HG02571 (cell line): ENCODE measurements at regions not wholly inside any gene's neighbourhood (a gene's known extent, or its start where the extent isn't known, plus 50 kb on each side); places are given as distances from the start of the nearest gene placed in this dataset.

Experiments used
- ATAC-seq: cut with Tn5 transposase; IDR thresholded peaks from one replicate; pipeline ENCODE4 v1.9.1; 2021; ENCODE audit warnings: mild to moderate bottlenecking, moderate library complexity; ENCODE audit not compliant: unreplicated experiment

DNA sequence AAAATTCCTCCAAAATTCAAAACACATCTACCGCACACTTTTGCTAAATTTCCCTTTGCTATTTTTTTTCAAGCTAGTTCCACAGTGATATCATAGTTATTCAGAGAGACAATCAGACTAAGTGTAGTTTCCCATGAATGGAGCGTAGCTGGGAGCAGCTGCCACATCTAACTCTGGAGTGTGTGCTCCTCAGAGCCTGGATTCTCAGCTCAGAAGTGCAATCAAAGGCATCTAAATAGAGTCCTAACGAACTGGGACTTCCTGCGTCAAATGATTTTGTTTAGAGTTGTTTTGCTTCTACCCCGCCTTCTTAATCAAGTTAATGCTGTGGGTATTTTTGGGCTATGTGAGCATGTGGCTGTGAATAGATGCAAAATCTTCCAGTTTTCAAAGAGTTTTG lies 160.3 kb downstream of the TMEM18 start:
- ATAC-seq: no peak

DNA sequence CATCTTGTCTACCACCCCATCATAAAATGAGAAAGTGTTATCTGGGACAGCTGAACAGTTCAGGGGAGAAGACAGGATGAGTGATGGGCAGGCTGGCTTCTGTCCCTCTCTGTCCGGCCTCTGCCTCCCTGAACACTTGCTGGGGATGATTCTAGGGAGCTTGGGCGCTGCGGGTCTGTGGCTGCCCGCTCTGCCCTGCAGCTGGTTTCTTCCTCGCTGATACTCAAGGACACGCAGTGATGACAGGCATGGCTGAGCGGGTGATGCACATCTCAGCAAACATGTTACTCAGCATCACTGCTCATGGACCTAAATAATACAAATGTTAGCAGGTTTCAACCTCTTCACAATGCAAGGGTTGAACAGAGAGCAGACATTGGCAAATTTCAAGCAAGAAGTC lies 161.1 kb downstream of the TMEM18 start:
- no peak for ATAC-seq

DNA sequence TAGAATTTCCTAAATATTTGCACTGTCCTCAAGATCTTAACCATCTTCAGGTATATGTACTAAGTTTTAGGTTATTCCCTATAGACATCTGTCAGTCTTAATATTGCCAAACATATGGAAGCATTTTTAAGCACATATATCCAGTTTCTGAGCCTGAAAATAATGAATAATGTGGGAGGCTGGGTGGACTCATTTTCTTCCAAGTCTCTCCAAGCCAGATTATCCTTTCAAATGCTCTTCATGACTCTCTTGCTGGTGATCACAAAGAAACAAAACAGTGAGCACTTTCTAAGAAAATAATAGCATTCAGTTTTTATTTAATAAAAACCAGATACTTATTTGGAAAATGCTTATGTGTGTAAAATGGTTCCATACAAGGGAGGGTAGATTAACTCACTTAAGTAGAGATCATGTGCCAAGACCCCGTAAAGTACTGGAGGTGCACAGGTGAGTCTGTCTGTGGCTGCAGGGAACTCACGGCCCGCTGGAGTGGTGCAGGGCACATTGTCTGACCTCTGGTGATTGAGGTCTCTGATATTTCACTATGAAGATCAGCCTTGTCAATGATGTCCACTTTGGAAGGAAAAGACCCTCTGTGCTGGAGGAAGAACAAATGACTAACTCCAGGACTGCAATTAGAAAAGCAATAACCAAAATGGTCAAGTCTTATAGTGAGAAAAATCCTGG lies 161.6 kb downstream of the TMEM18 start:
- ATAC-seq: no peak

DNA sequence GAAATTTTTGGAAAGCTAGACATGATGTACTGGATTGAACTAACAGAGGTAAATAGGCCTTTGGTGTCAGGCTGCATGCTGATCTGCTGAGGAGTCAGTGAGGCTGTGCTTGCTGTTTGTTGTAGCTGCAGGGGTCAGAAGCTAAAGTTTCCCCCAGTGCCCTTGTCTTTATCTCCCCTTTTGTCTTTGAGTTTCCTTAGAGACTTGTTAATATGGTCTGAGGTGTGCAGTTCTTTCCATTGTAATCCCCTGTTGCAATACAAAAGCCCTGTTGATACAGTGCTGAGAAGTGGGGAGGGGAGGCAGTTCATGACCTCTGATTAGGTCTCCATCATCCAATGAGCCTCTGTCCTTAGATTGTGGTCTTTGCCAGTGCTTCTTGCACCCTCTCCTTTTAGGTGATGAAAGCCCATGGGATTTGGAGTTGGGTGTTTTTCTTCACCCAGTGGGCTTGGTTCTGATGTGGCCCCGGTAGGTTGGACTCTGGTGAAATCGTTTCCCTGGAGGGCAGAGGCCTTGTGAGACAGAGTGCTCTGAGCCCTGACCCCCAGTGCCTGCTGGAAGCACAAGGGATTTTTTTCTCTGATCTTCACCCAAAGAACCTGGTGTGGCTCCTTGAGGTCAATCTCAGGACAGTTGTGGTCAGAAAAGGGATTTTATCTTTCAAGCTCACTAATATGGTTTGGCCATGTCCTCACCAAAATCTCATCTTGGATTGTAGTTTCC lies 163.1 kb downstream of the TMEM18 start:
- no peak for ATAC-seq

DNA sequence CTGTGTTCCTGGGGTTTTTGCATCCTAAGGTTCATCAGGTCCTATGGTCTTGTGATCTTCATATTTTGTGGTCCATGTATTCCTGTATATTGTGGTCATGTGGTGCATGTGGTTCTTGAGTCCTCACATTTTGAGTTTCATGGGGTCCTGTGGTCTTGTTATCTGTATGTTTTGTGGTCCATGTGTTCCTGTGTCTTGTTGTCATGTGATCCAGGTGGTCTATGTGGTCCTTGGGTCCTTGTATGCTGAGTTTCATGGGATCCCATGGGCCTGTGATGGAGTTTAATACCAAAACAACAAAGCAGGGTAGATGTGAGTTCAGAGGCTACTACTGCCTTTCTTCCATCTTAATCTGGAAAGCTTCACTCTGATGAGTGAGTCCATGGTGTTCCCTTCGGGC lies 166.4 kb downstream of the TMEM18 start:
- ATAC-seq: no peak

DNA sequence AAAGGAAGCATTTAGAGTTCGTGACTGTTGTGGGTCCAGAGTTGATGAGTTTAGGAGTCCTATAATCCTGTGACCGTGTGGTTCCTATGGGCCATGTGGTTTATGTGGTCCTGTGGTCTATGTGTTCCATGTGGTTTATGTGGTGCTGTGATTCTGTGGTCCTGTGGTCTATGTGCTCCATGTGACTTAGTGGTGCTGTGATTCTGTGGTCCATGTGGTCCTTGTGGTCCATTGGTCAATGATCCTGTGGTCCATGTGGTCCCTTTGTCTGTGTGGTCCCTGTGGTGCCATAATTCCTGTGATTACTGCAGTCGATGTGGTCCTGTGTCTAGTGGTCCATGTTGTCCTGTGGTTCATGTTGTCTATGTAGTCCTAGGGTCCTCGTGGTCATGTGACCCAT lies 167.3 kb downstream of the TMEM18 start:
- ATAC-seq: no peak

DNA sequence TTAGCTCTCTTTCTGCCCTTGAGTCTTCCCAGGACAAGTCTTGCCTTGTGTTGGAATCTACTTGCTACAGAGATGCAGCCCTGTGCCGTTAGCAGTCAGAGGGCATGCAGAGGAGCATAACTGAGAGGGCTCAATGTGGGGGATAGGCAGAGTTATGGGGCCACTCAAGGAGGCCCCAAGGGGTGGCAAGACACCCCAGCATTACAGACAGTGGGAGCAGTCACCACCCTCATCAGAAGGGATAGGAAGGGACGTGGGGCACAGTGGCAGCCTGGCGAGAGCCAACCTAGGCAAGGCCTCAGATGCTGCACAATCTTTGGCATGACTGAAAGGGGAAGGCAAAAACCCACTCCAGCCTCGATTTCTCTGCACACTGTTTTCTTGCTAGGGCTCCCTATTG lies 169.1 kb downstream of the TMEM18 start:
- ATAC-seq: no peak

DNA sequence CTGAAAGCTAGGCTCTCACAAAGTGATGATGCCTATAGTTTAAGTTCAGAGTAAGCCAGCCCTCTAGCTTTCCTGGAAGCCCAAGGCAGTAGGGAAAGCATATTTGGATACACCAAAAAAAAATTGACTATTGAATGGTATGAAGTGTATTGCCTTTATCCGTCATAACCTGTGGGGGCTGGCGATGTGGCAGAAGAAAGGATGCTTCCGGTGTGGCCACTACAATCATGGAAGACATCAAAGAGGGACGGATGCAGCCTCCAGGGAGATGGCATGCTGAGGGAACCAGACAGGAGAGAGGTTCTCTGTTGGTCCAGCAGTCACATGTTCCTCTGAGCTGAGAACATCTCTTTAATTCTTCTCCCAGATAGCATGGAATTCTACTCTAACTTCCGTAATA lies 170.3 kb downstream of the TMEM18 start:
- ATAC-seq: no peak

DNA sequence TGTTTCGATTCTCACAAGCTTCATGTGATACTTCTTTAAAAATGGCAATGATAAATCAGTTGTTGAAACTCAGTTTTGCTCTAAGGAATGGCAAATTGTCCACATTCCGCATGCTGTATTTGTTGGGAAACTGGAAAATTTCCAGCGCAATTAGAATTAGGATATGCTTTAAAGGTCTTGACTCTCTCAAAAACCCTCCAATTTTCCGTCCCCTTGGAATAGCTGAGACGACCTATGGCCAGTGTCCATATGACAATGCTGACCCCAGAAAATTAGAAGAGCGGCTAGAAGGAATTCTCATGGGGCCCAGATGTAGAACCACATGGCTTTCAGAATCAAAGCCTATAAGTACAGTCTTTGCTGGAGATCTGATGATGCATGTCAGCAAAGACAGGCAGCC lies 170.8 kb downstream of the TMEM18 start:
- no peak for ATAC-seq

DNA sequence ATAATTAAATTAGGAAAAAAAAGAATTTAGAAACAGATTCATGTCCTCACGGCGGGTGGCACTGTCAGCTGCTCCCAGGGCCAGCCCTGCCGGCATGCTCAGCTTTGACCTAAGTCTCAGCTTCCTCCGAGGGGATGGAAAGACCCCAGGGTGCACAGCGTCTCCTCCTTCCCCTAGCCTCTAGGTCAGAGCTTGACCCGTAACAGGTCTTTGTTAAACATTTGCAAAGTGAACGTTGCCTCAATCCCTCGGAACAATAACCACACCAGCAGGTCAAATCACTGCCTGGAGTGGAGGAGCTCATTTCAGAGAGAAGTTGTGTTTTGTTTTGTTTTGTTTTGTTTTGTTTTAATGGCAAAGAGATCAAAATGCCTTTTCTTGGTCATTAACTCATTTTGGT lies 171.3 kb downstream of the TMEM18 start:
- ATAC-seq: no peak

DNA sequence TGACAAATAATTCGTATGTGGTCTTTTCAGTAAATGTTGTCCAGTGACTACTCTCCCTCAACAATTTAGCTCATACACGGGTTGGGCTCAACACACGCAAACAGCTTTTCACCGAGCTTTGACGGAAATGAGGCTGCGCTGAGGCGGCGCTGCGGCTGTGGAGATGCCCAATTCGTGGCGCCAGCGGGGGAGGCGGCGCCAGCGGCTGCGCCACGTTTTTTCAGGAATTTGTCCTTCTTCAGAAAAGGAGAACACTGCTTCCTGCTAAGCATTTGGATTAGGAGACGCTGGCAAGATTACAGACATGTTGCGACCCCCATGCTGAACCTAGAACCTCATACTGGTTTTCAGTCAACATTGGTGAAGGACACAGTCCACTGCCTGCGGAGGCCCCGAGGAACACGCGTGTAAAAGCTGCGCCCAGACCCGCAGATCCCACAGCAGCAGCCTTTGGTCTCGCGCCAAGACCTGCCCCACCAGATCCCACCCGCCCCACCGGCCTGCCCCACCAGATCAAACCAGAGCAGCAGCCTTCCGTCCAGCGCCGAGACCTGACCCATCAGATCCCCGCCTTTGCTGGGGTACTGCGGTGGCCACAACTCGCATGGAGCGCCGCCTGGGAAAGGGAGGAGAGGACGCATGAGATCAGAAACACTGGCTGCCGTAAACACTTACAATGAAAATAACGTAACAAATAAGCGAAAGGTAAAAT lies 173.8 kb downstream of the TMEM18 start:
- ATAC-seq: no peak

DNA sequence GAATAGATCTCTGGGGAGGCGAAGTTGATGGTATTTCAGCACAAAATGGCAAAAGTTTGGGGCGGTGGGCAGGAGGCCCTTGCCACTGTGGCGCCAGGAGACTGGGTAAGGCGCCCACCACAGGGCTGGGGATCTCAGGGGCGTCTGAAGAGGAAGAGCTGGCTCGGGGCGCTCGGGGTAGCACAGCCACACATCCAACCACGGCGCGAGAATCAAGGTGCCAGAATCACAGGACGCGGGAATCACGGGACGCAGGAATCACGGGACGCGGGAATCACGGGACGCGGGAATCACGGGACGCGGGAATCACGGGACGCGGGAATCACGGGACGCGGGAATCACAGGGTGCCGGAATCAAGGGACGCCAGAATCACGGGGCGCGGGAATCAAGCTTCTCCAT lies 174.4 kb downstream of the TMEM18 start:
- no peak for ATAC-seq

DNA sequence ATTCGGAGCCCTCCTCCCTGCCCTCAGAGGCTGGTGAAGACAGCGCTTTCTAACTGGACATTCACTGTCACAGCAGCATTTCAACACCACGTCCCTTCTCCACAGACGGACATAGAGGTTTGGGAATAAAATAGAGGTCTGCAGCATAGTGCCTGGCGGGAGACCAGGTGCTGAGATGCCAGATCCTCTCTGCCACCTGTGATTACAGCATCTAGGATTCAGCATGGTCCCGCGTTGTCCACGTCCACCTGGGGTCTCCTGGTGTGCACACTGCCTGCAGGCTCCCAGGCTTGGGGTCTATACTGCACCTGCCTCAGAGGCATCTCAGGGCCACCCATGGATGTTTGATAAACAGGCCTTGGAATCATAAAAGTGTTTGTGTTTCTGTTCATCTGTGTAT lies 175.5 kb downstream of the TMEM18 start:
- ATAC-seq: no peak

DNA sequence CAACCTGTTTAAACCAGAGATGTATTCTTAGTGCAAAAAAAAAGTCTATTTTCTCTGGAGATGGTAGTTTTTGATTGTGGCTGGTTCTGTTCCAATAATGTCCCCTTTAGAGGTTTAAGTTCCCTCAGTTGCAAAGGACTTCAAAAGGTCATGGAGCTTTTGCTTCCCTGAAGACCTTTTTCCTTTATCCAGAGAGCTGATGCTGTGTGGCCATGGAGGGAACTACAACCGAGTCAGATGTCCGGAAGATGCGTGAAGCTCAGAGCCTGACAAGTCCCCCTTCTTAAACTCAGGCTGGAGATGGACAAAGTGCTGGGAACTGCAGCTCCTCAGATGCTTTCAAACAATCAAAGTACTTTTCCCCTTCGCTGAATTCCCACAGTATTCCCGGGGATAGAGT lies 176.1 kb downstream of the TMEM18 start:
- ATAC-seq: no peak

DNA sequence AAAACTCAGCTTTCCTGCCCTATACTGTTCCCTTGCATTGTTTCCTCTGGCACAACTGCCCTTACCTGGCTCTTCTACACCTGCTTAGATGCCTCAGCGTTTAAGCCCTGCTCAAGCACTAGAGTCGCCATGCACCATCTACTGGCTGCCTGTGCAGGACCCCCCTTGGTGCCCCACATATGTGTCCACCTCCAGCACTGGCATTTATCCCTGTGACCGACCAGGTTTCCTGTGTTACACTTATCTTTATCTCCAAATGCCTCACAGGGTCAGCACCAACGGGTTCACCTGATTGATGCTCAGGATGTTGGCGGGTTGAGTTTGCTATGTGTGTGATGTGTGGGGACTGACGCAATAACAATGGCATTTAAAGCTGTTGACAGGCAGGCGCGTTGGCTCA lies 177.5 kb downstream of the TMEM18 start:
- ATAC-seq: no peak

DNA sequence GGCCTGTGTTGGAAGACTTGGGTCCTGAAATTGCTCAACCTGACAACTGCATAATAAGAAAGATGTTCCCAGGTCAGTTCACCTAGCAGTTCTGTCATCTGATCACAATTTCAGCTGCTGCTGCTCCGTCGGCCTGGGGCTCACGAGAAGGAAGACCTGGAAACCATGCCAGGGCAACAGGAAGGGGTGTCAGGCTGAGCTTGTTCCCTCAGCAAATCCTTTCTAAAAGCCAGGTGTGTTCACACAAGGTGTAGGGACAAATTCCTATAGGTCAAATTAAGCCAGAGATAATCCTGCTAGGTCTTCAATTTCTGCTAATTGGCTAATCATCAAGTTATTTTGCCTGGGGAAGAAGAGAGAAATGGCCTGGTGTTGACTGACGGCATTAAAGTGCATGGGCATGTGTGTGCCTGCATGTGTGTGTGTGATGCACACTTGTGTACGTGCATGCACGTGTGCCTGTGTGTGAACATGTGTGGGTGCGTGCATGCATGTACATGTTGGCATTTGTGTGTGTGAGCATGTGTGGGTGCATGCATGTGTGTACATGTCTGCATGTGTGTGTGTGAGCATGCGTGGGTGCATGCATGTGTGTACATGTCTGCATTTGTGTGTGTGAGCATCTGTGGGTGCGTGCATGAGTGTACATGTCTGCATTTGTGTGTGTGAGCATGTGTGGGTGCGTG lies 178.6 kb downstream of the TMEM18 start:
- no peak for ATAC-seq

DNA sequence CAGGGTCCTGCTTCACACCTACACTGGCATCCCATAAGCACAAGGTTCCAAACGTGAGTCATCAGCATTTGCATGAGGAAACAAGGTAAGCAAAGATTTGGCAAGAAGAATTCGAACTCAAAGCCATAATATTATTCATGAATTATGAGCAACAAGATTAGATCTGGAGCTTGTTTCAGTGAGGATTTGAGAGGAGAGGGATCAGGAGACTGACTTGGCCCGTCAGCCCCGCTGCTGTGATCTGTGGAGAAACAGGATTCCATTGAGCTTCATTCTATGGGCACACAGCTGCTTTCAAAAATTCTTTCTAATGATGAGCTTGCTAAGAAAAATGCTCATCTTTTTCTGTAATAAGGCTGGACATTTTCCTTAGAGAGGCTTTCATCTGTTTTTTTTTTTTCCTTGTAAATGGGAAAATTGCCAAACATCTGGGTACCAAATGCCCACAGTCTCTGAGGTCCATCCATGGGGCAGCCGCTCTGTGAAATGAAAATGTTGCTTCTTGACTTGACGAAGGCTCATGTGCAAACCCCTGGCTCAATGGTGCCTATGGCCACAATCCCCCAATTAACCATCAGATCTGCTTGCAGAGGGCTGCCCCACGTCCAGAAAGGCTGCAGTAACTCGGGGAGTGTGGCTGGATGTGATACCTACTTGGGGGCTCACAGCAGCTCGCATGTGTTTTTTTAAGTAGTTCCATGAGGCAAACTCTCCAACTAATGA lies 179.3 kb downstream of the TMEM18 start:
- no peak for ATAC-seq

DNA sequence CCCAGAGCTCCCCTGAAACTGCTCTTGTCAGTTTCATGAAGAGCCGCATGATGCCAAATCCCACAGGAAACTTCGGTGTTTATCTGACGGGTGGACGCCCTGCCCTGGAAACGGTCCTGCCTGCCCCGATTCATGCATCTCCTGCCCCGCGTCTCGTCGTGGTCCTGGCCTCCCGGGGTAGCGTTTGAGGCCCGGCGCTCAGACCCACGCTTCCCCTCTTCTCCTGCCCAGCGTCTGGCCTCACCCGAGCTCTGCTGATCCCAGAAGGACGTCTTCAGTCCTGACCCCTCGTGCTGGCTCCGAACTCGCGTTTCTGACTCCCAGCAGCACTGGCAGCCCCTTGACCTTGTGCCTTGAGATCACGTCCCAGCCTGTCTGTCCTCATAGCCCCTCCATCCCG lies 180.5 kb downstream of the TMEM18 start:
- ATAC-seq: no peak

DNA sequence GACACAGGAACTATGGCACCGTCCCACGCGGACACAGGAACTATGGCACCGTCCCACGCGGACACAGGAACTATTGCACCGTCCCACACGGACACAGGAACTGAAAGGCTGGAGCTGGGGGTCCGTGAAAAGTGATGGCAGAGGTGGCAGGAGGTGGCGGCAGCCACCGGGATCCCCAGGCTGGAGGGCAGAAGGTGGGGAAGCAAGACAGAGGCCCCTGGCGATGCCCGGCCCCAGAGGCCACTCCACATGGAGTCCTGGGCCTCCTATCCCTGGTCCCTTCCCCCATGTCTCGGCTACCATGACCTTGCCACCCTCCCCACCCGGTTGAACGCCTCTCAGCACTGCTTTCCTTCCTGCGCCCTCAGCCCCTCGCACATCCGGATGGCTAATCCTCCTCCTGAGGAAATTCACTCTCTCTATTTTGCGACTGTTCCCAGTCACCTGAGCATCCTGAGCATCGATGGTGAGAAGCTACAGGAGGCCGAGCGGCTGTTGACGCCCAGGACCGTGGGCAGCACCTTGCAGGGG lies 181.4 kb downstream of the TMEM18 start:
- ATAC-seq: no peak

DNA sequence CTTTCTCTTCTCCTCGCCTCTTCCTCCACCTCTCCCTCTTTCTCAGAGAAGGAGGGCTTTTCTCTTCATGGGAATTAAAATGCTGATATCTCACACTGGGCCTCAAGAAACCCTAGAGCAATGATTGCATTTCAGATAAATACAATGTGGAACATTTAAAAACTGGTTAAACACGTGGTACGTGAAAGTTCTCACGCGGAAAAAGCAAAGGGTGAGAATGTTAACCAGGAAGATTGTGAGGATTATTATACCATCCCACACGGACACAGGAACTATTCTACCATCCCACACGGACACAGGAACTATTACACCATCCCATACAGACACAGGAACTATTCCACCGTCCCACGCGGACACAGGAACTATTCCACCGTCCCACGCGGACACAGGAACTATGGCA lies 182.4 kb downstream of the TMEM18 start:
- no peak for ATAC-seq

DNA sequence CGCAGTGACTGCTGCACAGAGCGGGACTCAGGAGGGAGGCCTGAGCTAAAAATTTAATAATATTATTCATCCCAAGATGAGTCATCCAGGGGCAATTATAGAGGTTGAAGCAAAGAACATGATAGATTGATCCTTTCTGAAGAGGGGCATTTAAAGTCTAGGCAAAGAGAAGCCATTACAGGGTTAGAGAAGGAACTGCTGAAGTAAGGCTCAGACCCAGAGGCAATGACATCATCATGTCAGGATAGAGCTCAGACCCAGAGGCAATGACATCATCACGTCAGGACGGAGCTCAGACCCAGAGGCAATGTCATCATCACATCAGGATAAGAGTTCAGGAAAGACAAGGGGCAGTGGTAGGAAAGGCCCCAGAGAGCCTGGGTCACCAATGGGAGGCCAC lies 184.0 kb downstream of the TMEM18 start:
- no peak for ATAC-seq
